HepG2 (cell line): ENCODE measurements at regions not wholly inside any gene's neighbourhood (a gene's known extent, or its start where the extent isn't known, plus 50 kb on each side); places are given as distances from the start of the nearest gene placed in this dataset.
"Not testable (repeated sequence)": the region's sequence is repeated elsewhere in the genome, so short reads cannot be mapped to it uniquely, and the experiment has no call there.

Experiments used
- CTCF ChIP-seq: sonication (generic); formaldehyde crosslinking; IDR thresholded peaks from 2 replicates; pipeline ENCODE4 v1.5.0; 2020; ENCODE audit warnings: mild to moderate bottlenecking, missing genetic modification reagents, moderate library complexity
- NCOA1 ChIP-seq: sonication (generic); formaldehyde crosslinking; IDR thresholded peaks from 2 replicates; pipeline ENCODE4 v1.9.0; 2021; ENCODE audit warnings: missing genetic modification reagents
- NR1H2 ChIP-seq: sonication (generic); formaldehyde crosslinking; IDR thresholded peaks from 2 replicates; pipeline ENCODE4 v1.8.1; 2022; ENCODE audit warnings: low read depth, missing genetic modification reagents, borderline replicate concordance
- PHB2 ChIP-seq: fragments of 450-650 bp; IDR thresholded peaks from 2 replicates; pipeline ENCODE4 v1.6.1; 2018; ENCODE audit not compliant: partially characterized antibody
- POLR2A ChIP-seq, 2 experiments: IDR thresholded peaks; 2 replicates each; pipeline ENCODE4 v1.6.1; 2011; ENCODE audit warnings: low read depth in 2 of 2, low read length in 2 of 2, mild to moderate bottlenecking in 1 of 2, moderate library complexity in 1 of 2; ENCODE audit not compliant: insufficient read depth in 1 of 2
- REST ChIP-seq, 2 experiments: IDR thresholded peaks; 2 replicates each; pipeline ENCODE4 v1.6.1; 2011 to 2012; ENCODE audit warnings: low read length in 2 of 2, borderline replicate concordance in 1 of 2, low read depth in 1 of 2, mild to moderate bottlenecking in 1 of 2, moderate library complexity in 1 of 2
- SMARCE1 ChIP-seq: fragments of 450-650 bp; IDR thresholded peaks from 2 replicates; pipeline ENCODE4 v1.6.1; 2017; ENCODE audit warnings: borderline replicate concordance

GRCh38 chr7:57241236-57241635, 109.0 kb upstream of the ZNF479 start:
- not testable (repeated sequence) for TF ChIP-seq POLR2A (IDR thresholded peaks at IDR 0.05; ENCODE audit: insufficient read depth in 1 of 2, low read depth in 2 of 2, low read length in 2 of 2); CTCF (CRISPR knock-in tag); REST (IDR thresholded peaks at IDR 0.05; ENCODE audit: borderline replicate concordance in 1 of 2, low read depth in 1 of 2, low read length in 2 of 2); NCOA1 (CRISPR knock-in tag); NR1H2; SMARCE1; PHB2
